ENCODE measurements at regions not wholly inside any gene's neighbourhood (a gene's known extent, or its start where the extent isn't known, plus 50 kb on each side); places are given as distances from the start of the nearest gene placed in this dataset.

- 95 to 96% methylated on average over 2 of the region's 2 CpGs for WGBS, 2 donors
- H3K4me3 ChIP-seq = no peak overlapping the region
- TF ChIP-seq, protein P1, sequence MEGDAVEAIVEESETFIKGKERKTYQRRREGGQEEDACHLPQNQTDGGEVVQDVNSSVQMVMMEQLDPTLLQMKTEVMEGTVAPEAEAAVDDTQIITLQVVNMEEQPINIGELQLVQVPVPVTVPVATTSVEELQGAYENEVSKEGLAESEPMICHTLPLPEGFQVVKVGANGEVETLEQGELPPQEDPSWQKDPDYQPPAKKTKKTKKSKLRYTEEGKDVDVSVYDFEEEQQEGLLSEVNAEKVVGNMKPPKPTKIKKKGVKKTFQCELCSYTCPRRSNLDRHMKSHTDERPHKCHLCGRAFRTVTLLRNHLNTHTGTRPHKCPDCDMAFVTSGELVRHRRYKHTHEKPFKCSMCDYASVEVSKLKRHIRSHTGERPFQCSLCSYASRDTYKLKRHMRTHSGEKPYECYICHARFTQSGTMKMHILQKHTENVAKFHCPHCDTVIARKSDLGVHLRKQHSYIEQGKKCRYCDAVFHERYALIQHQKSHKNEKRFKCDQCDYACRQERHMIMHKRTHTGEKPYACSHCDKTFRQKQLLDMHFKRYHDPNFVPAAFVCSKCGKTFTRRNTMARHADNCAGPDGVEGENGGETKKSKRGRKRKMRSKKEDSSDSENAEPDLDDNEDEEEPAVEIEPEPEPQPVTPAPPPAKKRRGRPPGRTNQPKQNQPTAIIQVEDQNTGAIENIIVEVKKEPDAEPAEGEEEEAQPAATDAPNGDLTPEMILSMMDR (IDR thresholded peaks at IDR 0.05) = no peak
- intact Hi-C loops (cut with DNase I) = no loop called here
- ATAC-seq (no peak), DNase-seq (no peak)
- peaks cover 0 to 22% (median 0%) of the 10 kb centered on the region in 9 donors for H3K36me3 ChIP-seq
- H3K27ac ChIP-seq = no peak overlapping the region
- H3K9me3 ChIP-seq = no peaks in the 10 kb centered on the region
- no peaks in the 10 kb centered on the region for H3K27me3 ChIP-seq
- peaks cover 0 to 13% (median 7%) of the 10 kb centered on the region in 9 donors for H3K4me1 ChIP-seq
Observed at GRCh38 chr1:101075926-101076325, 50.3 kb upstream of the DPH5 start.

Measured in heart right ventricle (tissue), 16 donors.